Bronchial epithelial cell (primary cell): ENCODE measurements at regions not wholly inside any gene's neighbourhood (a gene's known extent, or its start where the extent isn't known, plus 50 kb on each side); places are given as distances from the start of the nearest gene placed in this dataset.

Source experiments
- DNase-seq: peaks from one replicate; pipeline ENCODE4 v3.0.0-alpha.2; 2010; ENCODE audit warnings: low read depth
- FAIRE-seq: peaks from 2 replicates; lab custom pipeline; 2011; peaks lifted over from hg19 to GRCh38; lab: Jason Lieb, UNC
- H3K27me3 ChIP-seq: 2 replicates; pipeline ENCODE4 v1.5.1; 2011; ENCODE audit warnings: low read length; ENCODE audit not compliant: control insufficient read depth, insufficient read depth
- H3K36me3 ChIP-seq: 2 replicates; pipeline ENCODE4 v1.5.1; 2011; ENCODE audit warnings: low read length; ENCODE audit not compliant: control insufficient read depth, insufficient read depth
- H3K4me3 ChIP-seq: 2 replicates; pipeline ENCODE4 v1.5.1; 2011; ENCODE audit warnings: mild to moderate bottlenecking, low read depth, low read length, control low read depth
- TF ChIP-seq, protein P1 (sequence below): IDR thresholded peaks from 2 replicates; pipeline ENCODE4 v1.5.1; 2011; ENCODE audit warnings: mild to moderate bottlenecking, moderate library complexity, low read length, control low read depth, inconsistent platforms; ENCODE audit not compliant: insufficient read depth, severe bottlenecking

DNA sequence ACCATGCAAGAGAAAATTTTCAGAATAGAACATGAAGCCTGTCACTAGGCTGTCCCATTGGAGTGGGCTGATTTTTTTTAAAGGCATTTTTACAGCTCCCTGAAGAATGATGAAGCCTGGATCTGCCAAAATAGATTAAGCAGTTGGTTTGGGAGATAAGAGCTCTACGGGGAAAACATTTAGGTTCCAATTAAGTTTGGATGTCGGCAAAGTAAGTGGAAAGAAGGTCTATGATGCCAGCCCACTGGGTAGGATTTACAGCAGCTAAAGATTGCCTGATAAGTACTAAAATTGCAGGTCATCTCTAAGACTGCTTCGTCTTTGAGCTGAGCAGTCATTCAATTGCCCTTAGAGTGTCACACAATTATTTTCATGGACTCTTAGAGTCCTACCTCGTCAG lies 939.2 kb upstream of the CELF2 start:
- DNase-seq (no peak), FAIRE-seq (no peak)
- H3K36me3 ChIP-seq: no peaks in the 10 kb centered on the region
- no peaks in the 10 kb centered on the region for H3K27me3 ChIP-seq
- TF ChIP-seq, protein P1, sequence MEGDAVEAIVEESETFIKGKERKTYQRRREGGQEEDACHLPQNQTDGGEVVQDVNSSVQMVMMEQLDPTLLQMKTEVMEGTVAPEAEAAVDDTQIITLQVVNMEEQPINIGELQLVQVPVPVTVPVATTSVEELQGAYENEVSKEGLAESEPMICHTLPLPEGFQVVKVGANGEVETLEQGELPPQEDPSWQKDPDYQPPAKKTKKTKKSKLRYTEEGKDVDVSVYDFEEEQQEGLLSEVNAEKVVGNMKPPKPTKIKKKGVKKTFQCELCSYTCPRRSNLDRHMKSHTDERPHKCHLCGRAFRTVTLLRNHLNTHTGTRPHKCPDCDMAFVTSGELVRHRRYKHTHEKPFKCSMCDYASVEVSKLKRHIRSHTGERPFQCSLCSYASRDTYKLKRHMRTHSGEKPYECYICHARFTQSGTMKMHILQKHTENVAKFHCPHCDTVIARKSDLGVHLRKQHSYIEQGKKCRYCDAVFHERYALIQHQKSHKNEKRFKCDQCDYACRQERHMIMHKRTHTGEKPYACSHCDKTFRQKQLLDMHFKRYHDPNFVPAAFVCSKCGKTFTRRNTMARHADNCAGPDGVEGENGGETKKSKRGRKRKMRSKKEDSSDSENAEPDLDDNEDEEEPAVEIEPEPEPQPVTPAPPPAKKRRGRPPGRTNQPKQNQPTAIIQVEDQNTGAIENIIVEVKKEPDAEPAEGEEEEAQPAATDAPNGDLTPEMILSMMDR: no peak
- no peak overlapping the region for H3K4me3 ChIP-seq

DNA sequence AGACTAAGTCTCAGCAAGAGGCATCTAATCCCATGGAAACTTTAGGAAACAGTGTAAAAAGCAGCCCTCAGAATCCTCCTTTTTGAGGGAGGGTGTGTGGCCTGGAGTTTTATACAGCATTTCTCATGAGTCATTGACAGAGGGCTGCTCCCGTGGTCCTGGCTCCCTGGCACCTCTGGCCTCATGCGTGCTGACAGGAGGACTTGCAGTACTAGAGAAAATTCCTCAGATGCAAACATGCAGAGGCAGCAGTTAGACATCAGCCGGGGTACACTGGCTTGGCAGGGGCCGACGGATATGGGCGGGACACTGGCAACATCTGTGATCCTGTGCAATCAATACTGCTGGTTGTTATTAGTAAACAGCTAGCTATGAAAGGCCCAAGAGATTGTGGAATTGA lies 925.1 kb upstream of the CELF2 start:
- TF ChIP-seq, protein P1: no peak
- H3K36me3 ChIP-seq: no peaks in the 10 kb centered on the region
- no peaks in the 10 kb centered on the region for H3K27me3 ChIP-seq
- no peak overlapping the region for H3K4me3 ChIP-seq
- no peak for DNase-seq
- no peak for FAIRE-seq

DNA sequence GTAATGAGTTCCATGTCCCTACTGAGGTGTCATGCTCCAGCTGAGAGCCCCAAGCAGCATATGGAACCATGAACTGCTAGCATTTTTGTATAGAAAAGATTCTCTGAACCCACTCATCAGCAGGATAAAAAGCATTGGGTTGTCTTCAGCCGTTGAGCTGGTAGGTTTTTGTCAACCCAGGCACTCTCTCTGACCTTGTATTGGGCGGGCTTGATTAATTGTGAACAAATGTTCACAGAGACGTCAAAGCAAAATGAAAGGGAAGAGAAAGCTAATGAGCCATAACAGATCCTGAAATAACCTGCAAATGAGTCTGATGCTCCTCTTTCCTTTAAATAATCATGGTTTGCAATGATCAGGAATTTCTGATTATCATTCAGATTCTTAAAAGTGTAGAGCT lies 924.7 kb upstream of the CELF2 start:
- TF ChIP-seq, protein P1: no peak
- Histone ChIP-seq H3K27me3 (no peaks in the 10 kb centered on the region), H3K36me3 (no peaks in the 10 kb centered on the region), H3K4me3 (no peak overlapping the region)
- no peak for FAIRE-seq
- DNase-seq: no peak

DNA sequence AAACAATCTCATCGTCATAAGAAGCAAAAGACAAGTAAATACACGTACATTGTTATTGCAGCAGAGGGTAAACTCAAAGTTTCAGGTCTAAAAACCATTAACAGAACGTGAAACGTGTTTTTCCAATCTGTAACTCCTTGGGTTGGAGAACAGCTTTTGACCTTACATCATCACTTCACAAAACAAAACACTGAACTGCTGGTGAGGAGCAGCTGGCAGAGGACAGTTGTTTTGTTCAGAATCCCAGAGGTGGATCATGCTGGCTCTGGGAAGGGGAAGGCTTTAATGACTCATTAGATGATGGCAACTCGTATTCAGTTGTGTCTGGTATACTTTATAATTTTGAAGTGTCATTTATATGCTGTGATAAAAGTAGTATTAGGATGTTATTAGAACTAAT lies 923.0 kb upstream of the CELF2 start:
- Histone ChIP-seq H3K36me3 (no peaks in the 10 kb centered on the region), H3K4me3 (no peak overlapping the region), H3K27me3 (no peaks in the 10 kb centered on the region)
- peak; percentile 17 for DNase-seq
- no peak for FAIRE-seq
- TF ChIP-seq, protein P1: no peak

DNA sequence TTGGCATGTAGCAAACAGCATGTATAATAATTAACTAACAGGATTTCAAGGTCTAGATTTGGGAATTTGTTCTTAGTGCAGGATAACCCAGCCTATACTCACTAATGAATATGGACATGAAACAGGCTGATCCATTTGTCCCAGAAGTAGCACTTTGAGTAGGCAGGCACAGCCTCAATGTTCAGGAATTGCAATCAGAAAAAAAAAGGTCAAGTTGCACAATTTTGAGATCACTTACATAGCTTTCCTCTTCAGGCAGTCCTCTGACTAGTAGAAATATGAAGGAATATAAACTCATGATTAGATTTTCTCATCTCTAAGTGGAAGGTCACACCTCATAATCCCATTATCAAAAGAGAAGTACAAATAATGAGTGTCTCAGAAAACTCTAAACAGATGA lies 921.4 kb upstream of the CELF2 start:
- DNase-seq: no peak
- FAIRE-seq: no peak
- TF ChIP-seq, protein P1: no peak
- H3K36me3 ChIP-seq: no peaks in the 10 kb centered on the region
- H3K27me3 ChIP-seq: no peaks in the 10 kb centered on the region
- H3K4me3 ChIP-seq: no peak overlapping the region

DNA sequence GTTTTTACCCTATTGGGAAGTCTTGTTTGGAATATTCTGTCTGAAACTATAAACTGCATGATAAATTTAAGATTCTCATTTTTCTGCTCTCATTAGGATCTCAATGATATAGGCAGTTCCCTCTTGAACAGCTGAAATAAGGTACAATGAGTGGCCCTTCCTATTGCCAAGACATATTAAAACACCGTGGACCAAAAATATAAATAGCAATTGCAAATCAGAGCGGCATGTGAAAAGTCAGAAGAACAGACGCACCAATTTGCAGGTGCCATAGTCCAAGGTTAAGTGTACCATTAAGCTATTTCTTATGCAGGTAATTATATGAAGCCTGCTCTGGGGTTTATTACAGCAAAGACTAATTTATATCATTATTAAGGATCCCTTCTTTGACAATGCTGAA lies 920.8 kb upstream of the CELF2 start:
- no peak overlapping the region for H3K4me3 ChIP-seq
- no peaks in the 10 kb centered on the region for H3K36me3 ChIP-seq
- FAIRE-seq (no peak), DNase-seq (no peak)
- TF ChIP-seq, protein P1: no peak
- no peaks in the 10 kb centered on the region for H3K27me3 ChIP-seq
